ENCODE measurements at regions not wholly inside any gene's neighbourhood (a gene's known extent, or its start where the extent isn't known, plus 50 kb on each side); places are given as distances from the start of the nearest gene placed in this dataset.

- Histone ChIP-seq H3K9me3 (no peaks in the 10 kb centered on the region), H3K4me1 (no peaks in the 10 kb centered on the region), H3K27me3 (no peaks in the 10 kb centered on the region), H3K4me3 (no peak overlapping the region), H3K36me3 (no peaks in the 10 kb centered on the region), H3K27ac (no peak overlapping the region)
- TF ChIP-seq POLR2AphosphoS5 (IDR thresholded peaks at IDR 0.05), result no peak
- TF ChIP-seq EP300 (IDR thresholded peaks at IDR 0.05), result no peak
- TF ChIP-seq CTCF (IDR thresholded peaks at IDR 0.05), result no peak
- no peak for TF ChIP-seq POLR2A (IDR thresholded peaks at IDR 0.05)
- ATAC-seq (ENCODE audit: low FRiP score in 2 of 2), result no peak
- WGBS, 2 donors, result 77 to 80% methylated on average over 4 of the region's 4 CpGs
- DNase-seq, result no peak
Observed at GRCh38 chr13:112003396-112003795, 63.6 kb upstream of the SOX1 start.

- Histone ChIP-seq H3K4me1 (no peaks in the 10 kb centered on the region), H3K4me3 (no peak overlapping the region), H3K36me3 (no peaks in the 10 kb centered on the region), H3K27me3 (no peaks in the 10 kb centered on the region), H3K9me3 (no peaks in the 10 kb centered on the region), H3K27ac (no peak overlapping the region)
- DNase-seq (no peak), ATAC-seq (ENCODE audit: low FRiP score in 2 of 2) (no peak)
- WGBS, 2 donors, result 65 to 92% methylated on average over 2 to 3 of the region's 3 CpGs
- no peak for TF ChIP-seq EP300 (IDR thresholded peaks at IDR 0.05)
- no peak for TF ChIP-seq CTCF (IDR thresholded peaks at IDR 0.05)
- TF ChIP-seq POLR2AphosphoS5 (IDR thresholded peaks at IDR 0.05), result no peak
- no peak for TF ChIP-seq POLR2A (IDR thresholded peaks at IDR 0.05)
Observed at GRCh38 chr13:112003941-112004340, 63.0 kb upstream of the SOX1 start.

GRCh38 chr13:112005925-112006324 is 61.0 kb upstream of the SOX1 start:
- no peak for TF ChIP-seq EP300 (IDR thresholded peaks at IDR 0.05)
- TF ChIP-seq CTCF (IDR thresholded peaks at IDR 0.05), result no peak
- 89 to 90% methylated on average over 3 of the region's 3 CpGs for WGBS, 2 donors
- no peak overlapping the region for H3K4me3 ChIP-seq
- H3K36me3 ChIP-seq, result no peaks in the 10 kb centered on the region
- H3K9me3 ChIP-seq, result no peaks in the 10 kb centered on the region
- DNase-seq (no peak), ATAC-seq (ENCODE audit: low FRiP score in 2 of 2) (no peak)
- H3K27ac ChIP-seq, result no peak overlapping the region
- H3K27me3 ChIP-seq, result no peaks in the 10 kb centered on the region
- H3K4me1 ChIP-seq, result no peaks in the 10 kb centered on the region

GRCh38 chr13:112007191-112007590 is 59.8 kb upstream of the SOX1 start:
- H3K36me3 ChIP-seq, result no peaks in the 10 kb centered on the region
- WGBS, 2 donors, result 88 to 90% methylated on average over 9 of the region's 9 CpGs
- no peak for ATAC-seq (ENCODE audit: low FRiP score in 2 of 2)
- H3K27me3 ChIP-seq, result no peaks in the 10 kb centered on the region
- H3K9me3 ChIP-seq, result no peaks in the 10 kb centered on the region
- DNase-seq, result no peak
- no peak overlapping the region for H3K27ac ChIP-seq
- TF ChIP-seq EP300 (IDR thresholded peaks at IDR 0.05), result no peak
- no peak for TF ChIP-seq POLR2A (IDR thresholded peaks at IDR 0.05)
- no peak for TF ChIP-seq CTCF (IDR thresholded peaks at IDR 0.05)
- no peak for TF ChIP-seq POLR2AphosphoS5 (IDR thresholded peaks at IDR 0.05)
- no peaks in the 10 kb centered on the region for H3K4me1 ChIP-seq
- no peak overlapping the region for H3K4me3 ChIP-seq

DNA sequence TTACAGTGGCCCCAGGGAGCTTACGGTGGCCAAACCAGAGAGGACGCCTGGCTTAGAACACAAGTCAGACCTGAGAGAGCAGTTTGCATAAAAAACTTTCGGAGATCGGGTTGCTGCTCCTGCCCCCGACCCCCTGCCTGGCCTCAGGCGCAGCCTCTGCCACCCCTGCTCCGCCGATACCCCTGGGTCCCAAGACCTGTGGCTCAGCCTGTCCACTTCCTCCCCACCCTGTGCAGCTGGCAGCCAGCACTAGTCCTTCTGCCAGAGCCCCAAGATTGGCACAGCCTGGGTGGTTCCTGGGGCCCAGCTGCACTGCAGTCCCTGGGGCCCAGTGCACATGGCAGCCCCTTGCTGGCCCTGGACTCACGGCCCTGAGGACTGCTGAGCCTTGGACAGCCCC is 56.2 kb upstream of the SOX1 start:
- no peak overlapping the region for H3K27ac ChIP-seq
- H3K9me3 ChIP-seq, result no peaks in the 10 kb centered on the region
- H3K36me3 ChIP-seq, result no peaks in the 10 kb centered on the region
- H3K4me1 ChIP-seq, result no peaks in the 10 kb centered on the region
- no peak overlapping the region for H3K4me3 ChIP-seq
- no peak for ATAC-seq (ENCODE audit: low FRiP score in 2 of 2)
- TF ChIP-seq POLR2AphosphoS5 (IDR thresholded peaks at IDR 0.05) (no peak), CTCF (IDR thresholded peaks at IDR 0.05) (no peak), POLR2A (IDR thresholded peaks at IDR 0.05) (no peak), EP300 (IDR thresholded peaks at IDR 0.05) (no peak)
- no peak for DNase-seq
- WGBS, 2 donors, result 80 to 92% methylated on average over 8 of the region's 9 CpGs
- no peaks in the 10 kb centered on the region for H3K27me3 ChIP-seq
